K562 (cell line): ENCODE measurements at regions not wholly inside any gene's neighbourhood (a gene's known extent, or its start where the extent isn't known, plus 50 kb on each side); places are given as distances from the start of the nearest gene placed in this dataset.

ENCODE experiments used
- ELF4 ChIP-seq: fragments of 450-650 bp; formaldehyde crosslinking; IDR thresholded peaks from 2 replicates; pipeline ENCODE4 v1.4.0; 2022; ENCODE audit warnings: missing genetic modification characterization
- EZH2 ChIP-seq: IDR thresholded peaks from 2 replicates; pipeline ENCODE4 v1.6.1; 2012; ENCODE audit warnings: low read depth, mild to moderate bottlenecking, inconsistent platforms, low read length, borderline replicate concordance
- MAFK ChIP-seq: IDR thresholded peaks from 2 replicates; pipeline ENCODE4 v1.6.1; 2011; ENCODE audit warnings: low read length, improper control_type of control experiment
- NCOR1 ChIP-seq: fragments of 450-650 bp; IDR thresholded peaks from 2 replicates; pipeline ENCODE4 v1.6.1; 2016; ENCODE audit warnings: mild to moderate bottlenecking, moderate library complexity
- NFXL1 ChIP-seq: fragments of 450-650 bp; formaldehyde crosslinking; IDR thresholded peaks from 2 replicates; pipeline ENCODE4 v1.4.0; 2021; ENCODE audit warnings: mild to moderate bottlenecking
- NRF1 ChIP-seq, 2 experiments: fragments of 450-650 bp; IDR thresholded peaks in 1 of 2; conservative IDR thresholded peaks in 1 of 2; 2 replicates each; pipeline ENCODE4 v1.6.1; 2014; ENCODE audit warnings: mild to moderate bottlenecking in 2 of 2
- RCOR1 ChIP-seq, 2 experiments: IDR thresholded peaks; 2 replicates each; pipeline ENCODE4 v1.6.1; 2012; ENCODE audit warnings: low read depth in 2 of 2, low read length in 2 of 2, borderline replicate concordance in 1 of 2, improper control_type of control experiment in 1 of 2
- SMAD1 ChIP-seq: fragments of 150-350 bp; IDR thresholded peaks from 2 replicates; pipeline ENCODE4 v1.6.1; 2014; ENCODE audit warnings: low read length, low read depth; ENCODE audit not compliant: partially characterized antibody
- SP1 ChIP-seq: sonication (generic); formaldehyde crosslinking; IDR thresholded peaks from 2 replicates; pipeline ENCODE4 v1.8.1; 2022; ENCODE audit warnings: mild to moderate bottlenecking, missing genetic modification reagents
- SUPT5H ChIP-seq: fragments of 450-650 bp; IDR thresholded peaks from 2 replicates; pipeline ENCODE4 v1.6.1; 2016
- ZBTB33 ChIP-seq: sonication (generic); formaldehyde crosslinking; IDR thresholded peaks from 2 replicates; pipeline ENCODE4 v1.8.1; 2023; ENCODE audit warnings: mild to moderate bottlenecking, missing genetic modification reagents
- ZFPM2 ChIP-seq: fragments of 250-450 bp; sonication (Bioruptor Pico); IDR thresholded peaks from 2 replicates; pipeline ENCODE4 v1.5.1; 2022; ENCODE audit warnings: mild to moderate bottlenecking
- ZNF780A ChIP-seq: fragments of 250-450 bp; sonication (Bioruptor Pico); IDR thresholded peaks from 2 replicates; pipeline ENCODE4 v1.5.0; 2021; ENCODE audit warnings: mild to moderate bottlenecking
- TF ChIP-seq, protein P1 (sequence below): sonication (generic); formaldehyde crosslinking; IDR thresholded peaks from 2 replicates; pipeline ENCODE4 v1.8.0; 2022; ENCODE audit warnings: mild to moderate bottlenecking, missing genetic modification reagents

- TF ChIP-seq RCOR1 (IDR thresholded peaks at IDR 0.05; ENCODE audit: borderline replicate concordance in 1 of 2, low read depth in 2 of 2, low read length in 2 of 2) (no peak), MAFK (no peak), NCOR1 (no peak), NRF1 (conservative IDR thresholded peaks at IDR 0.05 in 1 of 2, IDR thresholded peaks at IDR 0.05 in 1 of 2) (no peak), EZH2 (no peak), ZBTB33 (CRISPR knock-in tag) (no peak), ZNF780A (CRISPR knock-in tag) (no peak), ELF4 (CRISPR knock-in tag) (no peak), NFXL1 (CRISPR knock-in tag) (no peak), SUPT5H (no peak), SMAD1 (no peak), SP1 (CRISPR knock-in tag) (no peak), ZFPM2 (CRISPR knock-in tag) (no peak)
- TF ChIP-seq, protein P1, sequence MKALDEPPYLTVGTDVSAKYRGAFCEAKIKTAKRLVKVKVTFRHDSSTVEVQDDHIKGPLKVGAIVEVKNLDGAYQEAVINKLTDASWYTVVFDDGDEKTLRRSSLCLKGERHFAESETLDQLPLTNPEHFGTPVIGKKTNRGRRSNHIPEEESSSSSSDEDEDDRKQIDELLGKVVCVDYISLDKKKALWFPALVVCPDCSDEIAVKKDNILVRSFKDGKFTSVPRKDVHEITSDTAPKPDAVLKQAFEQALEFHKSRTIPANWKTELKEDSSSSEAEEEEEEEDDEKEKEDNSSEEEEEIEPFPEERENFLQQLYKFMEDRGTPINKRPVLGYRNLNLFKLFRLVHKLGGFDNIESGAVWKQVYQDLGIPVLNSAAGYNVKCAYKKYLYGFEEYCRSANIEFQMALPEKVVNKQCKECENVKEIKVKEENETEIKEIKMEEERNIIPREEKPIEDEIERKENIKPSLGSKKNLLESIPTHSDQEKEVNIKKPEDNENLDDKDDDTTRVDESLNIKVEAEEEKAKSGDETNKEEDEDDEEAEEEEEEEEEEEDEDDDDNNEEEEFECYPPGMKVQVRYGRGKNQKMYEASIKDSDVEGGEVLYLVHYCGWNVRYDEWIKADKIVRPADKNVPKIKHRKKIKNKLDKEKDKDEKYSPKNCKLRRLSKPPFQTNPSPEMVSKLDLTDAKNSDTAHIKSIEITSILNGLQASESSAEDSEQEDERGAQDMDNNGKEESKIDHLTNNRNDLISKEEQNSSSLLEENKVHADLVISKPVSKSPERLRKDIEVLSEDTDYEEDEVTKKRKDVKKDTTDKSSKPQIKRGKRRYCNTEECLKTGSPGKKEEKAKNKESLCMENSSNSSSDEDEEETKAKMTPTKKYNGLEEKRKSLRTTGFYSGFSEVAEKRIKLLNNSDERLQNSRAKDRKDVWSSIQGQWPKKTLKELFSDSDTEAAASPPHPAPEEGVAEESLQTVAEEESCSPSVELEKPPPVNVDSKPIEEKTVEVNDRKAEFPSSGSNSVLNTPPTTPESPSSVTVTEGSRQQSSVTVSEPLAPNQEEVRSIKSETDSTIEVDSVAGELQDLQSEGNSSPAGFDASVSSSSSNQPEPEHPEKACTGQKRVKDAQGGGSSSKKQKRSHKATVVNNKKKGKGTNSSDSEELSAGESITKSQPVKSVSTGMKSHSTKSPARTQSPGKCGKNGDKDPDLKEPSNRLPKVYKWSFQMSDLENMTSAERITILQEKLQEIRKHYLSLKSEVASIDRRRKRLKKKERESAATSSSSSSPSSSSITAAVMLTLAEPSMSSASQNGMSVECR (CRISPR knock-in tag): no peak
Measured at GRCh38 chr6:8905757-8906156, 470.4 kb upstream of the SLC35B3 start.
